ENCODE measurements at regions not wholly inside any gene's neighbourhood (a gene's known extent, or its start where the extent isn't known, plus 50 kb on each side); places are given as distances from the start of the nearest gene placed in this dataset.
"Not testable (repeated sequence)": the region's sequence is repeated elsewhere in the genome, so short reads cannot be mapped to it uniquely, and the experiment has no call there.

- no peak for DNase-seq
Measured at GRCh38 chr12:91493308-91493707, 310.7 kb upstream of the DCN start.

GRCh38 chr12:91492648-91493047 is 310.0 kb upstream of the DCN start:
- DNase-seq: no peak

- no peak for DNase-seq
Measured at GRCh38 chr12:91490667-91491311, 308.2 kb upstream of the DCN start.

GRCh38 chr12:91483471-91483985 is 300.9 kb upstream of the DCN start:
- no peak for DNase-seq

- no peak for DNase-seq
Measured at GRCh38 chr12:91482231-91482630, 299.6 kb upstream of the DCN start.

- no peak for DNase-seq
Measured at GRCh38 chr12:91478500-91478899, 295.9 kb upstream of the DCN start.

- DNase-seq: no peak
Measured at GRCh38 chr12:91467686-91468085, 285.1 kb upstream of the DCN start.

GRCh38 chr12:91461061-91461460 is 278.4 kb upstream of the DCN start:
- no peak for DNase-seq

GRCh38 chr12:91460469-91460868 is 277.9 kb upstream of the DCN start:
- no peak for DNase-seq

GRCh38 chr12:91455321-91455720 is 272.7 kb upstream of the DCN start:
- DNase-seq: no peak

- DNase-seq: no peak
Measured at GRCh38 chr12:91454179-91454578, 271.6 kb upstream of the DCN start.

GRCh38 chr12:91452464-91452863 is 269.8 kb upstream of the DCN start:
- DNase-seq: not testable (repeated sequence)

- DNase-seq: no peak
Measured at GRCh38 chr12:91441993-91442952, 259.7 kb upstream of the DCN start.

- DNase-seq: no peak
Measured at GRCh38 chr12:91441246-91441645, 258.6 kb upstream of the DCN start.

GRCh38 chr12:91434081-91434480 is 251.5 kb upstream of the DCN start:
- no peak for DNase-seq

GRCh38 chr12:91432755-91433154 is 250.1 kb upstream of the DCN start:
- DNase-seq: no peak

GRCh38 chr12:91432089-91432488 is 249.5 kb upstream of the DCN start:
- no peak for DNase-seq

- no peak for DNase-seq
Measured at GRCh38 chr12:91424506-91424905, 241.9 kb upstream of the DCN start.

- no peak for DNase-seq
Measured at GRCh38 chr12:91423693-91424050, 241.1 kb upstream of the DCN start.

- DNase-seq: no peak
Measured at GRCh38 chr12:91422811-91423692, 240.4 kb upstream of the DCN start.

- DNase-seq: no peak
Measured at GRCh38 chr12:91422127-91422526, 239.5 kb upstream of the DCN start.

GRCh38 chr12:91419809-91420208 is 237.2 kb upstream of the DCN start:
- no peak for DNase-seq

Data from stimulated activated CD4-positive, alpha-beta T cell treated with anti-CD3 and anti-CD28 coated beads, Interleukin-12 subunit alpha, Interleukin-12 subunit beta, amount 100 ng/mL, for 4 hours (primary cell).